A673 (cell line): ENCODE measurements at regions not wholly inside any gene's neighbourhood (a gene's known extent, or its start where the extent isn't known, plus 50 kb on each side); places are given as distances from the start of the nearest gene placed in this dataset.

Experiments
- CTCF ChIP-seq: fragments of 300-800, 200-600 bp; sonication (generic); conservative IDR thresholded peaks from 2 replicates; pipeline ENCODE4 v1.5.1; 2017; ENCODE audit warnings: low read depth, mild to moderate bottlenecking, antibody characterized with exemption, low read length, moderate library complexity, mixed read lengths
- EZH2 ChIP-seq: fragments of 200-600 bp; sonication (generic); IDR thresholded peaks from 2 replicates; pipeline ENCODE4 v1.6.1; 2017; ENCODE audit warnings: borderline replicate concordance, low read depth, mild to moderate bottlenecking, mixed read lengths, antibody characterized with exemption, low read length; ENCODE audit not compliant: poor library complexity, severe bottlenecking

GRCh38 chr12:42021469-42021868 is 123.2 kb downstream of the GXYLT1 start:
- TF ChIP-seq CTCF (no peak), EZH2 (no peak)
